ENCODE measurements at regions not wholly inside any gene's neighbourhood (a gene's known extent, or its start where the extent isn't known, plus 50 kb on each side); places are given as distances from the start of the nearest gene placed in this dataset.
"Not testable (repeated sequence)": the region's sequence is repeated elsewhere in the genome, so short reads cannot be mapped to it uniquely, and the experiment has no call there.

GRCh38 chr5:1731091-1731639 lies 68.5 kb downstream of the MRPL36 start:
- no peak for DNase-seq

GRCh38 chr5:1730487-1730847 lies 69.2 kb downstream of the MRPL36 start:
- DNase-seq, result no peak

GRCh38 chr5:1729641-1730486 lies 69.8 kb downstream of the MRPL36 start:
- DNase-seq, result no peak

GRCh38 chr5:1728846-1729245 lies 70.8 kb downstream of the MRPL36 start:
- no peak for DNase-seq

GRCh38 chr5:1727571-1727970 lies 72.1 kb downstream of the MRPL36 start:
- no peak for DNase-seq

GRCh38 chr5:1726956-1727355 lies 72.7 kb downstream of the MRPL36 start:
- DNase-seq, result no peak

- DNase-seq, result no peak
These were observed 73.2 kb downstream of the MRPL36 start for GRCh38 chr5:1726469-1726865.

GRCh38 chr5:1725641-1726468 lies 73.8 kb downstream of the MRPL36 start:
- DNase-seq, result no peak

- no peak for DNase-seq
These were observed 74.6 kb downstream of the MRPL36 start for GRCh38 chr5:1724822-1725602.

- DNase-seq, result no peak
These were observed 75.4 kb downstream of the MRPL36 start for GRCh38 chr5:1723957-1724821.

GRCh38 chr5:1723476-1723875 lies 76.2 kb downstream of the MRPL36 start:
- no peak for DNase-seq

GRCh38 chr5:1722877-1723276 lies 76.8 kb downstream of the MRPL36 start:
- no peak for DNase-seq

GRCh38 chr5:1720396-1721110 lies 79.1 kb downstream of the MRPL36 start:
- DNase-seq, result no peak

GRCh38 chr5:1719860-1720259 lies 79.8 kb downstream of the MRPL36 start:
- DNase-seq, result no peak

GRCh38 chr5:1718669-1719068 lies 81.0 kb downstream of the MRPL36 start:
- no peak for DNase-seq

- DNase-seq, result not testable (repeated sequence)
These were observed 89.5 kb downstream of the MRPL36 start for GRCh38 chr5:1710091-1710490.

- DNase-seq, result no peak
These were observed 90.3 kb downstream of the MRPL36 start for GRCh38 chr5:1709171-1709803.

GRCh38 chr5:1708592-1709141 lies 91.0 kb downstream of the MRPL36 start:
- no peak for DNase-seq

- DNase-seq, result no peak
These were observed 92.2 kb downstream of the MRPL36 start for GRCh38 chr5:1707467-1707866.

GRCh38 chr5:1706428-1706827 lies 93.2 kb downstream of the MRPL36 start:
- DNase-seq, result no peak

- no peak for DNase-seq
These were observed 93.6 kb downstream of the MRPL36 start for GRCh38 chr5:1706021-1706420.
